HFFc6 (cell line): ENCODE measurements at regions not wholly inside any gene's neighbourhood (a gene's known extent, or its start where the extent isn't known, plus 50 kb on each side); places are given as distances from the start of the nearest gene placed in this dataset.

ENCODE experiments used
- DNase-seq: peaks from one replicate; pipeline ENCODE4 v3.0.0-alpha.2; 2018
- H3K27ac Mint-ChIP-seq: 2 replicates; pipeline ENCODE4 v1.8.0; 2020; ENCODE audit warnings: mild to moderate bottlenecking, mixed read lengths
- H3K27me3 Mint-ChIP-seq: 2 replicates; pipeline ENCODE4 v1.8.0; 2021; ENCODE audit warnings: mild to moderate bottlenecking, moderate library complexity, mixed read lengths; ENCODE audit not compliant: insufficient read depth
- H3K36me3 Mint-ChIP-seq: 2 replicates; pipeline ENCODE4 v1.8.0; 2021; ENCODE audit warnings: low read depth, mixed read lengths
- H3K4me1 Mint-ChIP-seq: 2 replicates; pipeline ENCODE4 v1.8.0; 2020; ENCODE audit warnings: low read depth, mixed read lengths
- H3K4me3 Mint-ChIP-seq: 2 replicates; pipeline ENCODE4 v1.8.0; 2020; ENCODE audit warnings: mild to moderate bottlenecking, moderate library complexity, mixed read lengths
- H3K9me3 Mint-ChIP-seq: 2 replicates; pipeline ENCODE4 v1.8.0; 2020; ENCODE audit warnings: mild to moderate bottlenecking, mixed read lengths
- CTCF ChIP-seq: fragments of 200-600 bp; sonication (generic); IDR thresholded peaks from 2 replicates; pipeline ENCODE4 v1.5.0; 2021; ENCODE audit warnings: antibody characterized with exemption, mild to moderate bottlenecking

- DNase-seq, result no peak
- no peaks in the 10 kb centered on the region for H3K4me1 Mint-ChIP-seq
- no peak for TF ChIP-seq CTCF
- peaks cover 74% of the 10 kb centered on the region for H3K27me3 Mint-ChIP-seq
- no peaks in the 10 kb centered on the region for H3K36me3 Mint-ChIP-seq
- no peak overlapping the region for H3K4me3 Mint-ChIP-seq
- no peak overlapping the region for H3K27ac Mint-ChIP-seq
- H3K9me3 Mint-ChIP-seq, result no peaks in the 10 kb centered on the region
Observed at GRCh38 chr5:176725521-176726280, 78.4 kb downstream of the TSPAN17 start.

DNA sequence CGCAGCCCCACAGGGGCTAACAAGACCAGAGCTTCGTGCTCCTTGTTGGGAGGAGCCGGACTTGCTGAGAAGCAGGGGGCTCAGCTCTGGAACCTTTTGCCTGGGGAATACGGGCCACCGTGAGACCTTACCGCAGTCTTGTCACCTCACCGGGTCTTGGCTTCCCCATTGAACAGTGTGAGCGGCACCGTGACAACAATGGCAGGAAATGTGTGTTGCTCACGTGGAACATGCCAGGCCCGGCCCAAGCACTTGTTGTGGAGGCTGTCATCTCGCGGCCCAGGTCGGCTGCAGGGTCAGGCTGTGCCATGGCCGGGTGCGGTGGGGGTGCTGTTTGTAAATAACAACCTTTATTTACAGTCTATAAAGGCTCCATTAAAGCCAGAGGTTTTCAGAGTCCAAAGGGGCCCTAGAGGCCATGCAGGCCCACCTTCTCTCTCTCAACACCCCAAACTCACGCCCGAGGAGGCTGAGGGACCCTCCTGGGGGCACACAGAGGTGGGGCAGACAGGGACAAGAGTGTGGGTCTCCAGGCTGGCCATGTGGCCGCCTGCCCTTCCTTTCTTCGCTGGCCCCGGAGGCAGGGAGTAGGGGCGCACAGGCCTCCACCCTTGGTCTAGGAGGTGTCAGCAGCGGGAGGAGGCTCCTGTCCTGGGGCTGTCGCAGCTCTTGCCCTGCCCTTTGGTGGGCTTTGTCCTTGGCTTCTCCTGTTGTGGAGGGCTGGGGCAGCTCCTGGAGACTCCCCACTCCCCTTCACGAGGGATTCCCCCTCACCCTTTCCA lies 79.7 kb downstream of the TSPAN17 start:
- Mint-ChIP-seq H3K4me1 (no peaks in the 10 kb centered on the region), H3K36me3 (no peaks in the 10 kb centered on the region), H3K4me3 (no peak overlapping the region), H3K27ac (no peak overlapping the region), H3K9me3 (no peaks in the 10 kb centered on the region), H3K27me3 (peaks cover 78% of the 10 kb centered on the region)
- no peak for DNase-seq
- TF ChIP-seq CTCF, result no peak

DNA sequence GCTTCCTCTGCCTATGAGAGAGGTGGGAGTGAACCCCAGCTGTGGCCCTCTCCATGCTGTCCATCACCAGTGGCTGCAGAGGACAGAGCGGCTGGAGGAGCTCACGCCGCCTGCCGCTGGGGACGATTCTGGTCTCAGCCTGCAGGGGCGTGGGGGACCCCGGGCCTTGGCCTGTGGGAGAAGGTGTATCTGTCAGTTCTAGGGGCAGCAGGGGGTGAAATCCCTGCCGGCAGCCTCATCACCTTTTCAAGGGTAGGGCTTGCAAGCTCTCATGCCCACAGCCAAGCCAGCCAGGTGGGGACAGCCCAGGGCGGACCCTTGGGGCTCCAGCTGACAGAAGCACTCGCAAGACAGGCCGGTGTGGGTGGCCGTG lies 80.2 kb downstream of the TSPAN17 start:
- Mint-ChIP-seq H3K9me3 (no peaks in the 10 kb centered on the region), H3K27me3 (peaks cover 78% of the 10 kb centered on the region), H3K4me1 (no peaks in the 10 kb centered on the region)

DNA sequence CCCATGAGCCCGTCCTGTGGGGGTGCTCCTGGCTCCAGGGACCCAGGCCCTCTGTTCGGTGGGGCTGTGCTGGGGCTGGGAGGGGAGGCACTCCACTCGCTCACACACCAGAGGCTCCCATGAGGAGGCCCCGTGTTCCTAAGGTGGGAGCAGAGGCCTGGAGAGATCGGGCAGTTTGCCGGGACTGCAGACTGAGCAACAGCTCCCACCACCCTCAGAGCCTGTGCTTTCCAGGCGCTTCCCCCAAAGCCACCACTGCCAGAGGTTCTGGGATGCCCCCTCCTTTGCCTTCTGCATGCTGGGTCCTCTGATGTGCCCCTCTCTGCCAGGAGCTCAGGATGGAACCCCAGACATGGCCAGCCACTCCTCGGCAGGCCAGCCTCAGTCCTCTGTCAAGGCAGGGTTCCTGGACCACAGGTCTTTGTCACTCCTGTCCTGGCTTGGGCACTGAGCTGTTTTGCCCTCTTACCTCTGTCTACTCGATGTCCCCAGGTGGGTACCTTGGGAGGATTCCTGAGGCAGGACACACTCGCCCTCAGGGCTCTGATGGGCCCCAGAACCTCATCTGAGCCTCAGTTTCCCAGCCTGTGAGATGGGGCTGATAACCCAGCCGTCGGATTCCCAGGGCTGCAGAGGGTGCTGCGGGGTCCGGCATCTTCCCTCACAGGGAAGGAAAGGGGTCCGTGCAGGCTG lies 80.8 kb downstream of the TSPAN17 start:
- no peaks in the 10 kb centered on the region for H3K9me3 Mint-ChIP-seq
- no peaks in the 10 kb centered on the region for H3K4me1 Mint-ChIP-seq
- H3K27me3 Mint-ChIP-seq, result peaks cover 78% of the 10 kb centered on the region
- DNase-seq, result no peak
- no peak overlapping the region for H3K4me3 Mint-ChIP-seq
- TF ChIP-seq CTCF, result no peak
- no peaks in the 10 kb centered on the region for H3K36me3 Mint-ChIP-seq
- no peak overlapping the region for H3K27ac Mint-ChIP-seq

More for the DNA sequence above, 80.2 kb downstream of the TSPAN17 start:
- Mint-ChIP-seq H3K36me3 (no peaks in the 10 kb centered on the region), H3K27ac (no peak overlapping the region), H3K4me3 (no peak overlapping the region)
- no peak for TF ChIP-seq CTCF
- DNase-seq, result no peak

DNA sequence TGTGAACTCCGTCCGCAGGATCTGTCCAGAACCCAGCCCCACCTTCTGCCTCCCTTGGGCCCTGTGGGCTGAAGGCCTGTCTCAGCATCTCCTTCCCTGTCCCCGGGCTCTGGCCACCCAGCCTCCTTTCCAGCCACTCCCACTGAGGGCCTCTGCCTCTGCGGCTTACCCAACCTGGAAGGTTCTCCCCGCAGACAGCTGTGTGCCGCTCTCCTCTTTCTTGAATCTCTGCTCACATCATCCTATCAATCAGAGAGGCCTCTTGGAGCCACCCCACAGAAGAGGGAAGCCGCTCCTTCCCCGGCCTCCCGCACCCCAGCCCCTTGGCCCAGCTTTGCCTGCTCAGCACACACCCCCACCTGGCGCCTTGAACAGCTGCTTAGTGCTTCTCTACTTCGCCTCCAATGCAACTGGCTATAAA lies 81.5 kb upstream of the UNC5A start:
- Mint-ChIP-seq H3K27ac (no peak overlapping the region), H3K4me3 (no peak overlapping the region), H3K9me3 (no peaks in the 10 kb centered on the region), H3K27me3 (peaks cover 76% of the 10 kb centered on the region), H3K36me3 (no peaks in the 10 kb centered on the region), H3K4me1 (no peaks in the 10 kb centered on the region)
- TF ChIP-seq CTCF, result no peak
- DNase-seq, result no peak
